ENCODE measurements at regions not wholly inside any gene's neighbourhood (a gene's known extent, or its start where the extent isn't known, plus 50 kb on each side); places are given as distances from the start of the nearest gene placed in this dataset.

DNA sequence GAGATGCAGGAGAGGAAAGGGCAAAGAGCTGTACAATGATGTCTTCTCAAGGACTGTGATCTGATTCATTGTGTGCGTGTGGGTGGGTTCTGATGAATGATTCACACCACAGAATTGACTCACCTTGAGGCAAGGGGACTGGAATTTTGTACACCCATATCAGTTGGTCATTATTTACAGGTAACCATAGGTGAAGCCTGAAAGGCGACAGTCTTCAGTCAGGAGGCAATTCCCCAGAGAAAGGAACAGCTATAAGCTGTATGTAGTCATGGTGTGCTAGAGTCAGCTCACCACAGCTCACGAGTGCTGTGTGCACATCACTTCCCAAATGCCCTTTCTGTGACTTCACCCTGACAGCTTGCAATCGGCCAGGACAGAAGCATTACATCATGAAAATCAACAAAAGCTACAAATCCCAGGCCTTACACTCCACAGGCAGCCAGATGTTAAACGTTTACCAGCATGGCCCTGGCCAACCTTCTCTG lies 87.6 kb upstream of the RPS23 start:
- TF ChIP-seq, protein P1, sequence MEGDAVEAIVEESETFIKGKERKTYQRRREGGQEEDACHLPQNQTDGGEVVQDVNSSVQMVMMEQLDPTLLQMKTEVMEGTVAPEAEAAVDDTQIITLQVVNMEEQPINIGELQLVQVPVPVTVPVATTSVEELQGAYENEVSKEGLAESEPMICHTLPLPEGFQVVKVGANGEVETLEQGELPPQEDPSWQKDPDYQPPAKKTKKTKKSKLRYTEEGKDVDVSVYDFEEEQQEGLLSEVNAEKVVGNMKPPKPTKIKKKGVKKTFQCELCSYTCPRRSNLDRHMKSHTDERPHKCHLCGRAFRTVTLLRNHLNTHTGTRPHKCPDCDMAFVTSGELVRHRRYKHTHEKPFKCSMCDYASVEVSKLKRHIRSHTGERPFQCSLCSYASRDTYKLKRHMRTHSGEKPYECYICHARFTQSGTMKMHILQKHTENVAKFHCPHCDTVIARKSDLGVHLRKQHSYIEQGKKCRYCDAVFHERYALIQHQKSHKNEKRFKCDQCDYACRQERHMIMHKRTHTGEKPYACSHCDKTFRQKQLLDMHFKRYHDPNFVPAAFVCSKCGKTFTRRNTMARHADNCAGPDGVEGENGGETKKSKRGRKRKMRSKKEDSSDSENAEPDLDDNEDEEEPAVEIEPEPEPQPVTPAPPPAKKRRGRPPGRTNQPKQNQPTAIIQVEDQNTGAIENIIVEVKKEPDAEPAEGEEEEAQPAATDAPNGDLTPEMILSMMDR (conservative IDR thresholded peaks at IDR 0.05; ENCODE audit: low read length), result no peak
- TF ChIP-seq EZH2phosphoT487 (IDR thresholded peaks at IDR 0.05; ENCODE audit: borderline replicate concordance), result no peak

Measured in Loucy (cell line).